GM19397 (cell line): ENCODE measurements at regions not wholly inside any gene's neighbourhood (a gene's known extent, or its start where the extent isn't known, plus 50 kb on each side); places are given as distances from the start of the nearest gene placed in this dataset.
"Not testable (repeated sequence)": the region's sequence is repeated elsewhere in the genome, so short reads cannot be mapped to it uniquely, and the experiment has no call there.

Experiments used
- ATAC-seq: cut with Tn5 transposase; IDR thresholded peaks from one replicate; pipeline ENCODE4 v1.9.1; 2021; ENCODE audit warnings: mild to moderate bottlenecking, moderate library complexity; ENCODE audit not compliant: unreplicated experiment

- no peak for ATAC-seq
Observed at GRCh38 chr13:88674841-88675240, 1003.7 kb downstream of the SLITRK5 start.

DNA sequence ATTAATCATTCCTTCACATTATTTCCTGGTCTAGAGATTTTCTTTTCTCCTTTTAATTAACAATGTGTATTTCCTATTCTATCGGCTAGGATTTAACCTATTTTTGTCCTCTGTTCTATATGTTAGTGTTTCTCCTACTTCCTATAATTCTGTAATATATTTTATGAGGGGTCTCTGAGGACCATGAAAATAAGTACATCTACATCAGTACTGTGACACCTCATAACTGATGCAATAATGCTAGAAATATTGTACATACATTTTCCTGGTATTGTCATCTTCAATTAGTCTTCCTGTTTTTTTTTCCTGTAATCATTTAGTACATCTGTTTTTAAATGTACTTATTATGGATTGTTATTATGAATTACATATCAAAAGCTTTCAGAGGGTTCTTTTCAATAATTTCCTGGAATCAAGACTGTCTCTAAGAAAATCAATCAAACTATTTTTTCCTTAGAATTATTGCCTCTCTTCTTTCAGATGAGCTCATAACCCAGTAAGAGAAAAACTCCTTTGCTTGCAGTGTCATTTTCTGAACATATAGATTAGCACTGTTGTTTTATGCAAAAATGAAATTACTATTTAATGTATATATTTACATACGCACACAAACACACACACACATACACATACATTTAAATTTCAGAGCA lies 1004.3 kb downstream of the SLITRK5 start:
- ATAC-seq, result no peak

- ATAC-seq, result no peak
Observed at GRCh38 chr13:88676016-88676415, 1004.8 kb downstream of the SLITRK5 start.

GRCh38 chr13:88685459-88685858 lies 1014.3 kb downstream of the SLITRK5 start:
- no peak for ATAC-seq

- no peak for ATAC-seq
Observed at GRCh38 chr13:88701551-88701950, 1030.4 kb downstream of the SLITRK5 start.

GRCh38 chr13:88704600-88705275 lies 1033.6 kb downstream of the SLITRK5 start:
- ATAC-seq, result no peak

- no peak for ATAC-seq
Observed at GRCh38 chr13:88707646-88708045, 1036.5 kb downstream of the SLITRK5 start.

GRCh38 chr13:88717946-88718345 lies 1046.8 kb downstream of the SLITRK5 start:
- no peak for ATAC-seq

- ATAC-seq, result no peak
Observed at GRCh38 chr13:88718781-88719180, 1047.6 kb downstream of the SLITRK5 start.

DNA sequence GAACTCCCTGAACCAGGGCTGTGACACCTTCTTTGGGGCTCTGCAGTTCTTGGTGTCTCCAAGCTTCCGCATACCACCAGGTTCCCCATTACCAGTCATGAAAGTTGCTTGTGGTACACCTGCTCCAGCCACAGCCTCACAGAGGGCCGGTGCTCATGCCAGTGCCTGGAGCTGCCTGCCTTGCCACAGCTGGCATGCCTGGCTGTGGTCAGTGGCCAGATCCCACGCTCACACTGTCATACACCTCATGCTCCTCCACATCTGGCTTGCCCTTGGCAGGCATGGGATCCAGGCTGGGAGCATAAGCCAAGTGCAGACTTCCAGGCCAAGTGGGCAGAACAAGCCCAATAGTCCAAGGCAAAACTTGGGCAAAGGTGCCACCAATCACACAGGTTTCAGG lies 1054.9 kb downstream of the SLITRK5 start:
- no peak for ATAC-seq

- not testable (repeated sequence) for ATAC-seq
Observed at GRCh38 chr13:88727236-88727635, 1056.1 kb downstream of the SLITRK5 start.

DNA sequence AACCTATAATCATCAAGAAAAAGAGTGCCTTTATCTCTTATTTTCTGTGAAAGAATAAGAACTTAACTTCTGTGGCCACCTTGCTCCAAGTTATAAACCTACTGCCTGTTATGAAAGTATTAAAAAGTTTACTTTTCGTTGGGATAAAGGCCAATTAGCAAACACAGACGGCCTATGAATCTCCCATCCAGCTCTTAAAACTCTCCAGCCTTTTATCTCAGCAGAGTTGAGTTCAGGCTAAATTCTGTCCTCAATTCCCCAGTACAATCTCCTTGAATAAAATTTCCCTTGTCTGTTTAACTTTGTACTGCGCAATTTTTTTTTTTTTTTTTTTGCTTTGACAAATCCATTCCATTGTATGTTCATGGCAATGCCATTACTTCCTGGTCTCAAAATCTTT lies 1058.4 kb downstream of the SLITRK5 start:
- ATAC-seq, result no peak

- ATAC-seq, result no peak
Observed at GRCh38 chr13:88736026-88736425, 1064.9 kb downstream of the SLITRK5 start.

- ATAC-seq, result no peak
Observed at GRCh38 chr13:88739195-88739594, 1068.0 kb downstream of the SLITRK5 start.

DNA sequence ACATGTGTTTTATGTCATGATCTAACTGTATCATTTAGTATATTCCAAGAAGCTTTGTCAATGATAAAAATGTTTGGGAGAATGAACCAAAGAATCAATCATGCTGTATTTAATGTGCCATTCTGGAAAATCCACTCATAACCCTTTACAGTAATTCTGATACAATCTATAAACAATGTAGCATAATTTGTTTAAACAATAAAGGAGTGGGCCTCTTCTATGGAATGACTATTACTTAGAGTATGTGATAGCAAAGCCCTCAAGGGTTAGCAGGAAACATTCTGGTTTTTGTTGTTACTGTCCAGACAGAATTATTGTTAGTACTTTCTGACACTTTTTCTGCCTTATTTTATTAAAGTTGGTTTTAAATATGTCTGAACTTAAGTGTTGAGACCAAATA lies 1073.1 kb downstream of the SLITRK5 start:
- no peak for ATAC-seq

DNA sequence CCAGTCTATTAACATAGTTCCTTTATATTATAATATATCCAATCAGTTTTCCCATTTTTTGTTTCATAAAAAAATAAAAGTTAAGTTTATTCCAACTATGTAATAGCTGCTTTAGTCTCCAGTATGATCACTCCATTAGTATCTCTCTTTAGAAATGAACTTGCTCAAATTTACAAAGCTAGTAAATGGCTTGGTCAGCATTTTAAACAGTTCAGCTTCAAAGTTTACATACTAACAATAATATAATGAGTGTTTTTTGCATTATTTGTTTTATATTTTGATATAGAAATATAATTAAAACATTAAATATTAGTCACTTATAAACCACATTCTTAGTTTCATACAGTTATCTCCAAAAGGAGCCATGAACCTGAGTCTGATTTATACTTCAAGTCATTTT lies 1073.8 kb downstream of the SLITRK5 start:
- no peak for ATAC-seq

- no peak for ATAC-seq
Observed at GRCh38 chr13:88752041-88752440, 1080.9 kb downstream of the SLITRK5 start.

DNA sequence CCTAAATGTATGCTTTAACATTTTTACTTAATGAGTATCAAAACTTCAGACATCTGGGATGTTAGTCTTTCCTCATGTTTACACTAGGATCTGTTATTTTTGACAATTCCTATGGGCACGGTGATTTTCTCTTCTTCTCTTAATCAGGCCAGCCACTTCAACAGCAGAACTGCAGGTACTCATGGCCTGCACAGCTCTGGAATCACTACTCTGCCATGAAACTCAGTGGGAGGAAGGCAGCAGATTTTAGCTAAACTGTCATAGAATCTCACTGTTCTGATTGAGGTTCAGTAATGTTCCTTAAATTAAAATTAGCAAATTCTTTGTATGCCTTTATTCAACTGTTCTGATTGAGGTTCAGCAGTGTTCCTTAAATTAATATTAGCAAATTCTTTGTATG lies 1083.0 kb downstream of the SLITRK5 start:
- ATAC-seq, result no peak

- ATAC-seq, result no peak
Observed at GRCh38 chr13:88761145-88761544, 1090.0 kb downstream of the SLITRK5 start.

DNA sequence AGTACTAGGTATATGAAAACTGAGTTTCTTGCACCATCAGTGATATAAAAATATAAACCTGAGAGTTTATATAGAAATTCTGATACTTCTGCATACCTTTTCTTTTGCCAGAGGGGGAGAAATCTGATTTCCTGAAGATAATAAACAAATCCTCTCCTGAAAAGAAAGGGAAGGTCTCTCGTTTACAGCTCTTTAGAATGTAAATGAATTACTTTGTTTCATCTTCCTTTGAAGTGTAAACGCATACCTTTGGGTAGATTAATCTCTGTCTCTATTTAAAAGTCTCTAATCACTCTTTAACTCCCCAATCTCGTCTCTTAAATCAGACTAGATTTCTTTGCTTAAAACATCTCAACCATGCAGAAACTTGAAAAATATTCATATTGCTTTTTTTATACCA lies 1092.9 kb downstream of the SLITRK5 start:
- ATAC-seq, result no peak

GRCh38 chr13:88800505-88800904 lies 1129.3 kb downstream of the SLITRK5 start:
- ATAC-seq, result no peak

- no peak for ATAC-seq
Observed at GRCh38 chr13:88801361-88801760, 1130.2 kb downstream of the SLITRK5 start.

- no peak for ATAC-seq
Observed at GRCh38 chr13:88802886-88803285, 1131.7 kb downstream of the SLITRK5 start.
